ENCODE measurements at regions not wholly inside any gene's neighbourhood (a gene's known extent, or its start where the extent isn't known, plus 50 kb on each side); places are given as distances from the start of the nearest gene placed in this dataset.

GRCh38 chr19:27890696-27891095 is 1322.3 kb downstream of the UQCRFS1 start:
- no peak for TF ChIP-seq CTCF (IDR thresholded peaks at IDR 0.05)
- no peak for TF ChIP-seq POLR2A (IDR thresholded peaks at IDR 0.05)
